ENCODE measurements at regions not wholly inside any gene's neighbourhood (a gene's known extent, or its start where the extent isn't known, plus 50 kb on each side); places are given as distances from the start of the nearest gene placed in this dataset.

DNA sequence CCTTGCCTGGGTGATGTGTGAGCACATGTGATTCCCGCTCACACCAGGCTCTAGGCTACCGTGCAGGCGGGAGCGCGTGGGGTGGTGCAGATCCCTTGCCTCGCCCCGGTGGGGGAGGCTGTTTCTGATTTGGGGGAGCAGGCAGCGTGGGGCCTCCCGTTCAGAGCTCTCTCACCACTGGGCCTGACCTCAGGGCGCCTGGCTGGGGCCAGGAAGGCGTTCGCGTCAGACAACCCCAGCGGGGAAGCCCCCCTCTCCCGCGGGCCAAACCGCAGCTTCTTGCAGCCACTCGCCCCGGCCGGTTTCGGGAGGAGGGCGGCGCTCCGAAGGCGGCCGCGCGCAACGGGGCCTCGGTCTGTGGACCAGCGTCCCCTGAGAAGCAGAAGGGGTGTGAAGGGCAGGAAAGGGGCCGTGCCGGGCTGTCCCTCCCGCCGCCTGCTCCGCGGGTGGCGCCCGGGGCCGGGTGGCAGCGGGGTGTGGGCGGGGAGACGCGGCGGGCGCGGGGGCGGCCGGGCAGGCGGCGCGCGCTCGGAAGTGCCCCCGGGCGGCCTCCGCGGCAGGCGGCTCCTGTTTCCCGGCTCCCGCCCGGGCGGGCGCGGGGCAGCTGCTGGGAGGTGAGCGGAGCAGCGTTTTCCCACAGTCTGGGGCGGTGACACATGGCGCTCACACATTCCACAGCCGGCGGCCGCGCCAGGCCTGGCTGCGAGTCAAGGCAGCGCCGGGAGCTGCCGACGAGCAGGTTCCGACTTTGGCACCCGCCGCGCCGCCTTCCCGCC, 65.1 kb upstream of the HES1 start:
- TF ChIP-seq, protein P1, sequence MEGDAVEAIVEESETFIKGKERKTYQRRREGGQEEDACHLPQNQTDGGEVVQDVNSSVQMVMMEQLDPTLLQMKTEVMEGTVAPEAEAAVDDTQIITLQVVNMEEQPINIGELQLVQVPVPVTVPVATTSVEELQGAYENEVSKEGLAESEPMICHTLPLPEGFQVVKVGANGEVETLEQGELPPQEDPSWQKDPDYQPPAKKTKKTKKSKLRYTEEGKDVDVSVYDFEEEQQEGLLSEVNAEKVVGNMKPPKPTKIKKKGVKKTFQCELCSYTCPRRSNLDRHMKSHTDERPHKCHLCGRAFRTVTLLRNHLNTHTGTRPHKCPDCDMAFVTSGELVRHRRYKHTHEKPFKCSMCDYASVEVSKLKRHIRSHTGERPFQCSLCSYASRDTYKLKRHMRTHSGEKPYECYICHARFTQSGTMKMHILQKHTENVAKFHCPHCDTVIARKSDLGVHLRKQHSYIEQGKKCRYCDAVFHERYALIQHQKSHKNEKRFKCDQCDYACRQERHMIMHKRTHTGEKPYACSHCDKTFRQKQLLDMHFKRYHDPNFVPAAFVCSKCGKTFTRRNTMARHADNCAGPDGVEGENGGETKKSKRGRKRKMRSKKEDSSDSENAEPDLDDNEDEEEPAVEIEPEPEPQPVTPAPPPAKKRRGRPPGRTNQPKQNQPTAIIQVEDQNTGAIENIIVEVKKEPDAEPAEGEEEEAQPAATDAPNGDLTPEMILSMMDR (IDR thresholded peaks at IDR 0.05): no peak
- no peak for TF ChIP-seq POLR2A (IDR thresholded peaks at IDR 0.05)
